HG03469 (cell line): ENCODE measurements at regions not wholly inside any gene's neighbourhood (a gene's known extent, or its start where the extent isn't known, plus 50 kb on each side); places are given as distances from the start of the nearest gene placed in this dataset.
"Not testable (repeated sequence)": the region's sequence is repeated elsewhere in the genome, so short reads cannot be mapped to it uniquely, and the experiment has no call there.

ENCODE experiments used
- ATAC-seq: cut with Tn5 transposase; IDR thresholded peaks from one replicate; pipeline ENCODE4 v1.9.1; 2021; ENCODE audit warnings: mild to moderate bottlenecking, moderate library complexity, moderate number of reproducible peaks; ENCODE audit not compliant: unreplicated experiment

DNA sequence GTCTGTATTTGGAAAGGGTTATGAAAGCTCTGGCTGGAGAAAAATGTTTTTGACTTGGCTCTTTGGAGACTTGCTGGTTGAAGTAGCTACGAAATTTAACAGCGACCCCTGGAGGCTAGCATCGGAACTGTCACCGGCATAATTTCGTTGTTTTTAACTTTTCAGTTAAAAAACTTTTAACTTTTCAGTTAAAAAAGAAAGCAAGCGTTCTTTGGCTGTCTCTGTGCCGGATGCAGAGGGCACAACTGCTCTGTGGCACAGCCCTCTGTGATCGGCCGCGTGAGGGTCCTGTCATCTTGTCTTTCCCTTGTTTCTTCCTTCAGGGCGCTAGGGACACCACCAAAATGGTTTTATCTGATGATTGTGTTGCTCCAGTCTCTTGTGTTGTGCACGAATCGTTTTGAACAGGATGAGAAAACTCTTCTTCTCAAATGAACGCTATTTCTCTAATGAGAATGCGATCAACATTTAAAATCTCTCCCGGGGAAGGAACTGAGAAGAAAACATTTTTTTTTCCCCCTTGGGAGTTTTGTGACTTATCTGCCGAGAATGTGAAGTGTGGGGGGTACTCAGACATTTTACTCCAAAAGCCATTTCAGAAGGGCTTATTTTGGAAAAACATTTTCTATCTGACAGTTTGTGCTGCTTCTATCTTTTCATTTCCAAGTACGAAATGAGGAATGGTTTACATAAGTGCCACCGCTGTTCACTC, 57.1 kb downstream of the ADCYAP1 start:
- no peak for ATAC-seq

DNA sequence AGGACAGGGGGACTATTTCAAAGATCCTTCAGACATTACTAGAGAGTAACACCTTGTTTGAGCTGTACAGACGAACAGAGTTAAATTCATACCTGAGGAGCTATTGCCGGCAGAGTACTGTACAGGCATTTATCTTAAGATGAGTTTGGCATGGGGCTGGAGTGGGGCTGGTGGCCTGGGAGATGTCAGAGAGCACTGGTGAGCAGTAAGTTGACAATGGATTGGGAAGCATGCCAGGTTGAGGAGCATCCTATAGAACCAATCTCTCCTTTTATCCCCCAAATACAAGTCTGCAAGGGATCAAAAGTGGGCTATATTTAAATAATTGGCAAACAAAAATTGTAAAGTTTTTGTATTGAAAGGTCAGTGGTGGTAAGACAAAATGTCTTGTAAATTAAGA, 58.6 kb downstream of the ADCYAP1 start:
- no peak for ATAC-seq

DNA sequence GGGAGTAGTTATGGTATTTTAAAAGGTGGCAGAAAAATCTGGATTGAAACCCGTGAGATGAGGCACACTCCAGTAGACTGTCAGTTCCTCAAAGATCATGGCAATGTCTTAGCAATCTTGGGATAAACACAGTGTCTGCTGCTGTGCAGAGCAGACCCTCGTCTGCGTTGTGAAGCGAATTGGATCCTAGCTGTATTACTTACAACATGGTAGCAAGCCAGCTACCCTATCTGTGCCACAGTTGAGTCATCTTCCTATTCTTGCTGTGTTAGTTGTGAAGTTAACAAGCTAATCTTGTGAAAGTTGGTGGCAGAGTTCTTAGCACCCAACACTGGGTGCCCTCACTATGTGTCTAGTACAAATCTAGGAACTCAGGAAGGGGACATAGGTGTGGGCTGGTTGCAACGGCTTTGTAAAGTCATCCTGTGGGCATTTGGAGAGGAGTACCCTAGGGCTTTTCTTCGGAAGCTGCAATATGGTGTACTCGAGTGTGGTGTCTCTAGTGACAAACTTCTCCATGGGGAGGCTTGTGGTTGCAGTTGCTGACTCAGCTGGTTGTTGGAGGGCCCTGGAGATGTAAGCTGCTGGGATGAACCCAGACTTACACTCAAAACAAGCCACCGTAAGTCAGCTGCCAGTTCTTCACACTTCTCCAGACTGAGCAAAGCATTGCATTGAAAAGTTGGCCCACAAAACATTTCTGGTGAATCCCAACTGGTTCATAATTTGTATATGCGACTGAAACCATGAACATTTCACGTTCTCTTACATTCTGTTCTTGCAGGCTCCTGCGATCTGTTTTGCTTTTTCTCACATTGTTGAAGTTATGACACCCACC, 61.5 kb downstream of the ADCYAP1 start:
- no peak for ATAC-seq

DNA sequence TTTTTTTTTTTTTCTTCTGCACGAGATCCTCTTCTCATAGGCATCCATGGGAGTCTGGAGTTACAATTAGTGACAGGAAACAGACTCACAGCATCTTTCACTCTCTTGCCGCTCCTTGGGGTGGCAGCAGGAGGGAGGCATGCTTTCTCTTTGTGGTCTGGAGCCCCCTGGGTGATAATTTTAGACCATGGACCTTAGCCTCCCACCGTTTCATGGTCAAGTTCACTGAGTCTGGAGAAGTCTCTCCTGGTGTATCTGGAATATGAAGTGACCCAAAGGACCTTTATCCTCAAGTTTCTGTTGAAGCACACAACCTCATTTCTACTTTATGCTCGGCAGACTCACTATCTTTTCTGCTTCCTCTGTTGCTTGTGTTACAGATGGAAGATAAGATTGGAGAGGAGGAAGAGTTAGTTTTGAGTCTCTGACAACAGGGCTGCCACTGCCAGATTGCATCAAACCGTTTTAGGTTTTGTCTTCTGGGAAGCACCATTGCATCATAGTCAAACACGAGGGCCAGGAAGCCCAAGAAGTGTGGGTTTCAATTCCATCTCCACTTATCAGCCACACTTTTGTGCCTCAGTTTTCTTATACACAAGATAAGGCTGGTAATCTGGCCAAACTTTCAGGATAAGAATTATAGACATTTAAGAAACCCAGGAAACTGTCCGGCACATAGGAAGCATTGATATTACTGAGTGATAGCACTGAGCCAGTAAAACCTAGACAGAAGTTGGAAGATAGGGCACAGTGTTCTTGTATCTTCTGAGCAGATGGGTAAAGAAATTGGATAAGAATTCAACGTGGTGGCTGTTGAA, 62.3 kb downstream of the ADCYAP1 start:
- ATAC-seq: no peak

DNA sequence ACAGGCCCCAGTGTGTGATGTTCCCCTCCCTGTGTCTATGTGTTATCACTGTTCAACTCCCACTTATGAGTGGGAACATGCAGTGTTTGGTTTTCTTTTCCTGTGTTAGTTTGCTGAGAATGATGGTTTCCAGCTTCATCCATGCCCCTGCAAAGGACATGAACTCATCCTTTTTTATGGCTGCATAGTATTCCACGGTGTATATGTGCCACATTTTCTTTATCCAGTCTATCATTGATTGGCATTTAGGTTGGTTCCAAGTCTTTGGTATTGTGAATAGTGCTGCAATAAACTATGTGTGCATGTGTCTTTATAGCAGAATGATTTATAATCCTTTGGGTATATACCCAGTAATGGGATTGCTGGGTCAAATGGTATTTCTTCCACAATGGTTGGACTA, 64.2 kb downstream of the ADCYAP1 start:
- not testable (repeated sequence) for ATAC-seq

DNA sequence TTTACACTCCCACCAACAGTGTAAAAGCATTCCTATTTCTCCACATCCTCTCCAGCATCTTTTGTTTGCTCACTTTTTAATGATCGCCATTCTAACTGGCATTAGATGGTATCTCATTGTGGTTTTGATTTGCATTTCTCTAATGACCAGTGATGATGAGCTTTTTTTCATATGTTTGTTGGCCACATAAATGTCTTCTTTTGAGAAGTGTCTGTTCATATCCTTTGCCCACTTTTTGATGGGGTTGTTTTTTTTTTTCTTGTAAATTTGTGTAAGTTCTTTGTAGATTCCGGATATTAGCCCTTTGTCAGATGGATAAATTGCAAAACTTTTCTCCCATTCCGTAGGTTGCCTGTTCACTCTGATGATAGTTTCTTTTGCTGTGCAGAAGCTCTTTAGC, 64.6 kb downstream of the ADCYAP1 start:
- not testable (repeated sequence) for ATAC-seq

DNA sequence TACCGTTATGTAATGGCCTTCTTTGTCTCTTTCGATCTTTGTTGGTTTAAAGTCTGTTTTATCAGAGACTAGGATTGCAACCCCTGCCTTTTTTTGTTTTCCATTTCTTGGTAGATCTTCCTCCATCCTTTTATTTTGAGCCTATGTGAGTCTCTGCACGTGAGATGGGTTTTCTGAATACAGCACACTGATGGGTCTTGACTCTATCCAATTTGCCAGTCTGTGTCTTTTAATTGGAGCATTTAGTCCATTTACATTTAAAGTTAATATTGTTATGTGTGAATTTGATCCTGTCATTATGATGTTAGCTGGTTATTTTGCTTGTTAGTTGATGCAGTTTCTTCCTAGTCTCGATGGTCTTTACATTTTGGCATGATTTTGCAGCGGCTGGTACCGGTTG, 69.9 kb downstream of the ADCYAP1 start:
- not testable (repeated sequence) for ATAC-seq

DNA sequence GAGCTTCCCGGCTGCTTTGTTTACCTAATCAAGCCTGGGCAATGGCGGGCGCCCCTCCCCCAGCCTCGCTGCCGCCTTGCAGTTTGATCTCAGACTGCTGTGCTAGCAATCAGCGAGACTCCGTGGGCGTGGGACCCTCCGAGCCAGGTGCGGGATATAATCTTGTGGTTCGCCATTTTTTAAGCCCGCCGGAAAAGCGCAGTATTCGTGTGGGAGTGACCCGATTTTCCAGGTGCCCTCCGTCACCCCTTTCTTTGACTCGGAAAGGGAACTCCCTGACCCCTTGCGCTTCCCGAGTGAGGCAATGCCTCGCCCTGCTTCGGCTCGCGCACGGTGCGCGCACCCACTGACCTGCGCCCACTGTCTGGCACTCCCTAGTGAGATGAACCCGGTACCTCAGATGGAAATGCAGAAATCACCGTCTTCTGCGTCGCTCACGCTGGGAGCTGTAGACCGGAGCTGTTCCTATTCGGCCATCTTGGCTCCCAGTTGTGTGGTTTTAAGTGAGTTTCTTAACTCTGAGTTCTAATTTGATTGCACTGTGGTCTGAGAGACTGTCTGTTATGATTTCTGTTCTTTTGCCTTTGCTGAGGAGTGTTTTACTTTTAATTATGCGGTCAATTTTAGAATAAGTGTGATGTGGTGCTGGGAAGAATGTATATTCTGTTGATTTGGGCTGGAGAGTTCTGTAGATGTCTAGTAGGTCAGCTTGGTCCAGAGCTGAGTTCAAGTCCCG, 71.9 kb downstream of the ADCYAP1 start:
- ATAC-seq: not testable (repeated sequence)

DNA sequence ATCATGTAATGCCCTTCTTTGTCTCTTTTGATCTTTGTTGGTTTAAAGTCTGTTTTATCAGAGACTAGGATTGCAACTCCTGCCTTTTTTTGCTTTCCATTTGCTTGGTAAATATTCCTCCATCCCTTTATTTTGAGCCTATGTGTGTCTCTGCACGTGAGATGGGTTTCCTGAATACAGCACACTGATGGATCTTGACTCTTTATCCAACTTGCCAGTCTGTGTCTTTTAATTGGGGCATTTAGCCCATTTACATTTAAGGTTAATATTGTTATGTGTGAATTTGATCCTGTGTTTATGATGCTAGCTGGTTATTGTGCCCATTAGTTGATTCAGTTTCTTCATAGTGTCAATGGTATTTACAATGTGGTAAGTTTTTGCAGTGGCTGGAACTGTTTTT, 72.7 kb downstream of the ADCYAP1 start:
- not testable (repeated sequence) for ATAC-seq

DNA sequence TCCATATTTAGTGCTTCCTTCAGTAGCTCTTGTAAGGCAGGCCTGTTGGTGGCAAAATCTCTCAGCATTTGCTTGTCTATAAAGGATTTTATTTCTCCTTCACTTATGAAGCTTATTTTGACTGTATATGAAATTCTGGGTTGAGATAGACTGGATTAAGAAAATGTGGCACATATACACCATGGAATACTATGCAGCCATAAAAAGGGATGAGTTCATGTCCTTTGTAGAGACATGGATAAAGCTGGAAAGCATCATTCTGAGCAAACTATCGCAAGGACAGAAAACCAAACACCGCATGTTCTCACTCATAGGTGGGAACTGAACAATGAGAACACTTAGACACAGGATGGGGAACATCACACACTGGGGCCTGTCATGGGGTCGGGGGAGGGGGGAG, 73.1 kb downstream of the ADCYAP1 start:
- not testable (repeated sequence) for ATAC-seq

DNA sequence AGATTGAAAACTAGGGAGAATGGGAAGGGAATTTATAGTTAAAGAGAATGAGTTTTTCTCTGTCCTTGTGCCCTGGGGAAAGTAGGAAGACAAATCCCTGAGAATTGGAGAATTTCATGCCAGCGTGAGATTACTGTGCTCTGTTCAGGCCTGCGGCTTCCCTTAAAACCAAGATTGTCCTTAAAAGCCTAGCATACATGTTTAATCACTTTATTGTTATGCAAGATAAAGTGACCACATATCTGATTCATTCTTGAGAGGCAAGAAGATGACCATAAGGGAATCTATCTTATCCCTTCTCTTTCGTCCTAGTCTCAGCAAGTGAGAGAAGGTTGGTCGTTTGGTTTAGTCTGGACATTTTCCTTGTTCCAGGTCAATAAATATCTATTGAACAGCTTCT, 75.9 kb downstream of the ADCYAP1 start:
- no peak for ATAC-seq

DNA sequence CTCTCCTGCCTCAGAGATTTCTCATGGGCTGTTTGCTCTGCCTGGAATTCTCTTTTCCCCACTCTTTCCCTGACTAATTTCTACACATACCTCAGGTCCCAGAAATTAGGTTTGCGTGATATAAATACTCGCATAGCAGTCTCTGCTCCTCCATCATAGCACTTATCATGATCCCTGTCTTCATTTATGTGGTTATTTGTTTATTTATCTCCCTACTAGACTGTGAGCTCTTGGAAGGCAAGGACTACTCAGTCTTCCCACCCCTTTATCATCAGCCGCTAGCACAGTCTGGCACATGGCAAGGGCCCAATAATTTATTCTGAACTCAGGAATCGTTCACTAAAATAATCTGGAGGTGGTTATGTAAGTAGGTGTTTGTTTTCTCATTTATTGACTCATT, 79.3 kb downstream of the ADCYAP1 start:
- ATAC-seq: no peak

DNA sequence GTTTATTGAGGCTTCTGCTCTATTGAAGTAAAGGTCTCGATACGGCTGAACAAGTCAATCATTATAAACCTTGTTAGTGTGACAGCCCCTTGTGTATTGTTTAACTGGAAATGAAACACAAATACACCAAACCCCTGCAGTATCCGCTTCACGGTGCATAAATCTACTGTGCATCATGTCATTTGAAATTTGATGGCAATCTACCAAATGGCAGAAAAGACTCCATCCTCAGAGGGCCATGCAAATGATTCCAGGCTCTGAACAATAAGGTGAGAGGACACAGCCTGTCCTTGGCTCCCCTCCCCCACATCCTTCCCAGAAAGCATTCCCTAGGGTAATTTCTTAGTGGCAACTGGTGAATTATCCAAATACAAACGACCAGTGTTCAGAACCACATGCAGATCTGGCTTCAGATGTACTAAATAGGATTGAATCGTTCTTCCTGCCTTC, 80.6 kb downstream of the ADCYAP1 start:
- ATAC-seq: no peak

DNA sequence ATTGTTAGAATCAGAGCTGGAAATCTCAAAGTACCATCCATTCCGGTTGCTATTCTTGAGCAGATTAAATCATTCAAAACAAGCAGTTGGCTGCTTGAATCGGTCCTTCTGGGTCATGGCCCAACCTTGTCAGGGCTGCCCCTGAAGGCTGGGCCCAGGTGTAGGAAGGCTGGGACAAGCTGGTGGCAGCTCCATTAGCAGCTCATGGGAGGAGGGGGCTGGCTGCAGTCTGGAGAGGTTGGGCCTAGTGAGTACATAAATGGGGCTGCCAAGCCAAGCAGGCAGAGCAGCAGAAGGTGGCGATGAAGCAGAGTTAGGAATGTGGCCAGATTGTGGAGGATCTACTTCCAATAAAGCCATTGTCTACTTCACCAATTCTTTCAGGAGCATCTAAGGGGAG, 81.4 kb downstream of the ADCYAP1 start:
- no peak for ATAC-seq

DNA sequence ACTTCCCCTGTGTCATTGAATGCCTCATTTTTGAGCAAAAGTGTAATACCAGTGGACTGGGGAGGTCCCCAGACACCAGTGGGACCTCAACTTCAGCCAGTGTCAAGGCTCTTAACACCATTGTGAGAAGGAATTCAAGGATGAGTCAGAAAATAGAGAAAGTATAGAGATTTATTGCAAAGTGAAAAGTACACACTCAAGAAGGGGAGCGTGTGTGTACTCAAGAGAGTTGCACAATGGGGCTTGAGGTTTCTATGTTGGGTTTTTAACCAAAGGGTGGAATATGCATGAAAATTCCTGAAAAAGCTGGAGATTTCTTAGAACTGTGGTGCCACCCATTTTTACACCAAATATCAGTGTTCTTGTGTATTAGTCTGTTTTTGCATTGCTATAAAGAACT, 81.9 kb downstream of the ADCYAP1 start:
- no peak for ATAC-seq

DNA sequence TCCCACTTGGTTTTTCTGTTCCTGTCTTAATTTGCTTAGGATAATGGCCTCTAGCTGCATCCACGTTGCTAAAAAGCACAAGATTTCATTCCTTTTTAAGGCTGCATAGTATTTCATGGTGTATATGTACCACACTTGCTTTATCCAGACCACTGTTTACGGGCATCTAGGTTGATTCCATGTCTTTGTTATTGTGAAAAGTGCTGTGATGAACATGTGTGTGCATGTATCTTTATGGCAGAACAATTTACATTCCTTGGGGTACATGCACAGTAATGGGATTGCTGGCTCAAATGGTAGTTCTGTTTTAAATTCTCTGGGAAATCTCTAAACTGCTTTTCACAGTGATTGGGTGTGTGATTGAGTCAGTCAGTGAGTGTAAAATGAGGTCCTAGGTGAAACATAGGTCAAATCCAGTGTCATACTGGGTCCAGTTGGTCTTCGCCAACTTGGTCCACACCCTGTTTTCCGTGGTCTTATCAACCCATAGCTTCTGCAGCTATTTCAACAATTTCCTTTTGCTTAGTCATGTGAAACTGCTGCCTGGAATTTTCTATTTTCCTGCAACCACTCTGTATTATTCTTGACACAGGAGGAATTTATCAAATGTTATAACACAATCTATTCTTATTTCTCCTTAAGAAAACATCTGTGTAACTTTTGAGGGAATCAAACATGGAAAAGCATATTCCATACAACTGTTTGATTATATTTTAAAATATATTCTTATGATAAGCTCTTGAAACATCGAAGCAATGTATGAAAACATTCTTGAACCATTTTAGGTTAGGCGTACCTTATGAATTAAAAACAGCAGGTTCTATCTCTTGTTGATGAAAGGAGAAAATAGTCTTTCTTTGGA, 82.9 kb downstream of the ADCYAP1 start:
- no peak for ATAC-seq

DNA sequence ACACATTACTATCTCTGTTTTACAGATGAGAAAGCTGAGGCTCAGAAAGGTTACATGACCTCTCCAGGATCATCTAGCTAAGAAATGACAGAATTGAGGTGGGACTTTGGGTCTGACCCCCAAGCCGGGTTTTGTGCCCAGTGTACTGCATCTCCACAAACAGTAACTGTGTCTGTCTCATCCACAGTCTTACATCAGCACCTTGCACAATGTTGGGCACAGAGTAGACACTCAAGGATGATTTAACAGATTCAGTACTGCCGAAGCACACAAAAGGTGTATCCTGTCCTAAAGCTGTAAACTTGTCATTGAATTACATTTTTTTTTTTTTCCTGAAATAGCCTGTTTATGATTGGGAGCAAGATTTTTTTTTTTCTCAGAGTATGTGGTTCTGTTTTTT, 84.8 kb downstream of the ADCYAP1 start:
- no peak for ATAC-seq

DNA sequence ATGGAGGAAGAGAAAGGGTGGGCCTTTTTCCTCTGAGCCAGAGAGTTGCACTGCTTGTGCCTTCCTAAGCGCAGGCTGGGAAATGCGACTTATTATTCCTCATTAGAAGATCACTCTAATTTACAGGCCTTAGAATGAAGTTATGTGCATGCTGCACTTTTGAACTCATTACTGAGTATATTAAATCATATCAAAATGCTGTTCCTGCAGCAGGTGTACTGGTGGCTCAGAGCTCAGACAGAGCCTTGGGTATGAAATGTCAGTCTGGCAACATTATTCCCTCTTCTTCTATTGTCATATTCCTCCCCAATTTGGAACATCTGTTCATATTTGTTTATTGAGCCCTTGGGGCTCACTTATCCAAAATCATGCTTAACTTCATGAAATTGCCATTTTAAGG, 85.5 kb downstream of the ADCYAP1 start:
- ATAC-seq: no peak

DNA sequence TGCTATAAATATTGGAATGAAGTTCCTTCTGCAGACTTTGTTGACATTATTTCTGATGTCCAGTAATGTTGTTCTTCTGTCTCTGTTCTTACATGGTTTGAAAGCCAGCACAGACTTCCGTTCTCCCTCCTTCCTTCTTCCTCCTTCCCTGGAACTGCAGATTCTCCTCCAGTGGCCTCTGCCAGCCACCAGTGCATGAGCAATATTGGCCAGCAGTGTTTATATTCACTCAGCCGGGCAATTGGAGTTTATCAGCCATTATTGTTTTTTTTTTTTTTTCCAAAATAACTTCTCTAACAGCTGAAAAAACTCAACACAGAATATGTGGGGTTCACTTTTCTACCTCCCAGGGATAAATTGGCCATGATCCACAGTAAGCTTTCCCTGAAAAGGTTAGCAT, 86.8 kb downstream of the ADCYAP1 start:
- ATAC-seq: no peak

DNA sequence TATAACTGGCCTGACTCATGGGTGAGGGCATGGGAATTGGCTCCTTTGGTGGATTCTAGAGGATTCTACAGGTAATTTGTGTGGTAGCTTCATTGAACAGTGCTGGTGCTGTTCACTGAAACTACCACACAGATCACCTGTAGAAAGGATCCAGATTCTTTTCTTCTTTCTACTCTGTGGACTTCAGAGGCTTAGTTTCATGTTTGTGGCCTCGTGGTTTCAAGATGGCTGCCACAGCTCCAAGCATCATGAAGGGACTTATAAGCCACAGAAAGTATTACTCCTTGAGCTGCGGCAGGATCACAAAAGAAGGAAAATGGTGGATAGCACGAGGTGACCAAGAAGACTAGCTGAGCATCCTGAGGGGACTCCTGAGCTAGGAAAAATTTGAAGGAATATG, 88.9 kb downstream of the ADCYAP1 start:
- ATAC-seq: no peak
